ENCODE measurements at regions not wholly inside any gene's neighbourhood (a gene's known extent, or its start where the extent isn't known, plus 50 kb on each side); places are given as distances from the start of the nearest gene placed in this dataset.

DNA sequence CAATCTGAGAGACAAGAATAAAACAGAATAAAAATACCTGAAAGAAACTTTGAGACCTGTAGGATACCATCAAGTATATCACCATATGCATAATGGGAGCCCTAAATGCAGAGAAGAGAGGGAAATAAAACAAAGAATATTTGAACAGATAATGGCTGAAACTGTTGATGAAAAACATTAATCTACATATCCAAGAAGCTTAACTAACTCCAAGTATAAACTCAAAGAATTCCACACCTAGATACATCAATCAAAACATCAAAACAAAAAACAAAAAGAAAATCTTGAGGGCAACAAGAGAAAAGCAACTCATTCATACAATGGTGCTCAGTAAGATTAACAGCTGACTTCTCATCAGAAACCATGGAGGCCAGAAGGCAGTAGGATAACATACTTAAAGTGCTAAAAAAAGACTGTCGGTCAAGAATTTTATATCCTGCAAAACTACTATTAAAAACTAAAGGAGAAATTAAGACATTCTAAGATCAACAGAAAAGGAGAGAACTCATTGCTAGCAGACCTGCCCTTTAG is 101.6 kb downstream of the FOXD1 start:
- TF ChIP-seq, protein P1, sequence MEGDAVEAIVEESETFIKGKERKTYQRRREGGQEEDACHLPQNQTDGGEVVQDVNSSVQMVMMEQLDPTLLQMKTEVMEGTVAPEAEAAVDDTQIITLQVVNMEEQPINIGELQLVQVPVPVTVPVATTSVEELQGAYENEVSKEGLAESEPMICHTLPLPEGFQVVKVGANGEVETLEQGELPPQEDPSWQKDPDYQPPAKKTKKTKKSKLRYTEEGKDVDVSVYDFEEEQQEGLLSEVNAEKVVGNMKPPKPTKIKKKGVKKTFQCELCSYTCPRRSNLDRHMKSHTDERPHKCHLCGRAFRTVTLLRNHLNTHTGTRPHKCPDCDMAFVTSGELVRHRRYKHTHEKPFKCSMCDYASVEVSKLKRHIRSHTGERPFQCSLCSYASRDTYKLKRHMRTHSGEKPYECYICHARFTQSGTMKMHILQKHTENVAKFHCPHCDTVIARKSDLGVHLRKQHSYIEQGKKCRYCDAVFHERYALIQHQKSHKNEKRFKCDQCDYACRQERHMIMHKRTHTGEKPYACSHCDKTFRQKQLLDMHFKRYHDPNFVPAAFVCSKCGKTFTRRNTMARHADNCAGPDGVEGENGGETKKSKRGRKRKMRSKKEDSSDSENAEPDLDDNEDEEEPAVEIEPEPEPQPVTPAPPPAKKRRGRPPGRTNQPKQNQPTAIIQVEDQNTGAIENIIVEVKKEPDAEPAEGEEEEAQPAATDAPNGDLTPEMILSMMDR (IDR thresholded peaks at IDR 0.05) = no peak
- no peak for TF ChIP-seq POLR2A (IDR thresholded peaks at IDR 0.05)

All from Peyer's patch (tissue), 4 donors.